HG02798 (cell line): ENCODE measurements at regions not wholly inside any gene's neighbourhood (a gene's known extent, or its start where the extent isn't known, plus 50 kb on each side); places are given as distances from the start of the nearest gene placed in this dataset.

ENCODE experiments used
- ATAC-seq: cut with Tn5 transposase; IDR thresholded peaks from one replicate; pipeline ENCODE4 v1.9.1; 2021; ENCODE audit warnings: mild to moderate bottlenecking; ENCODE audit not compliant: unreplicated experiment, poor library complexity

GRCh38 chr2:217124050-217124449 lies 264.2 kb upstream of the TNP1 start:
- ATAC-seq: no peak

- no peak for ATAC-seq
Observed at GRCh38 chr2:217121565-217121964, 261.7 kb upstream of the TNP1 start.

- no peak for ATAC-seq
Observed at GRCh38 chr2:217120429-217120828, 260.6 kb upstream of the TNP1 start.

GRCh38 chr2:217118559-217119284 lies 258.9 kb upstream of the TNP1 start:
- ATAC-seq: no peak

- ATAC-seq: no peak
Observed at GRCh38 chr2:217117523-217117922, 257.7 kb upstream of the TNP1 start.

- ATAC-seq: no peak
Observed at GRCh38 chr2:217116610-217117009, 256.7 kb upstream of the TNP1 start.

- no peak for ATAC-seq
Observed at GRCh38 chr2:217114117-217114516, 254.3 kb upstream of the TNP1 start.

- ATAC-seq: no peak
Observed at GRCh38 chr2:217113491-217113890, 253.6 kb upstream of the TNP1 start.

GRCh38 chr2:217110550-217110949 lies 250.7 kb upstream of the TNP1 start:
- no peak for ATAC-seq

GRCh38 chr2:217108575-217109027 lies 248.7 kb upstream of the TNP1 start:
- no peak for ATAC-seq

- ATAC-seq: no peak
Observed at GRCh38 chr2:217108086-217108485, 248.2 kb upstream of the TNP1 start.

- no peak for ATAC-seq
Observed at GRCh38 chr2:217107480-217107879, 247.6 kb upstream of the TNP1 start.

GRCh38 chr2:217106650-217107014 lies 246.8 kb upstream of the TNP1 start:
- no peak for ATAC-seq

- no peak for ATAC-seq
Observed at GRCh38 chr2:217105733-217106649, 246.1 kb upstream of the TNP1 start.

- no peak for ATAC-seq
Observed at GRCh38 chr2:217103752-217104545, 244.1 kb upstream of the TNP1 start.

GRCh38 chr2:217102956-217103355 lies 243.1 kb upstream of the TNP1 start:
- ATAC-seq: no peak

GRCh38 chr2:217101972-217102371 lies 242.1 kb upstream of the TNP1 start:
- ATAC-seq: no peak

GRCh38 chr2:217099561-217099960 lies 239.7 kb upstream of the TNP1 start:
- ATAC-seq: no peak

- ATAC-seq: no peak
Observed at GRCh38 chr2:217098435-217098834, 238.6 kb upstream of the TNP1 start.

GRCh38 chr2:217097346-217097745 lies 237.5 kb upstream of the TNP1 start:
- no peak for ATAC-seq
